CD14-positive monocyte (primary cell): ENCODE measurements at regions not wholly inside any gene's neighbourhood (a gene's known extent, or its start where the extent isn't known, plus 50 kb on each side); places are given as distances from the start of the nearest gene placed in this dataset.

Source experiments
- DNase-seq, 3 donors: peaks; one replicate each; pipeline ENCODE4 v3.0.0-alpha.2; 2011 to 2022
- H2AFZ ChIP-seq: 2 replicates; pipeline ENCODE4 v1.6.0; 2012; ENCODE audit warnings: mild to moderate bottlenecking, low read depth, low read length, inconsistent platforms; ENCODE audit not compliant: insufficient read depth, poor library complexity, severe bottlenecking
- H3K27ac ChIP-seq, 2 donors: 1 replicate in 1 of 2; 2 replicates in 1 of 2; pipeline ENCODE4 v1.5.1; 2012 to 2013; ENCODE audit warnings: low read length in 2 of 2, control low read depth in 1 of 2, inconsistent platforms in 1 of 2, low read depth in 1 of 2, mild to moderate bottlenecking in 1 of 2
- H3K27me3 ChIP-seq, 2 donors: one replicate each; pipeline versions ENCODE4 v1.6.0 to v1.6.1; 2011 to 2013; ENCODE audit warnings: low read length in 2 of 2; ENCODE audit not compliant: control insufficient read depth in 2 of 2, insufficient read depth in 2 of 2
- H3K36me3 ChIP-seq, 2 donors: replicated peaks in 1 of 2; 1 replicate in 1 of 2; 2 replicates in 1 of 2; pipeline versions ENCODE4 v1.5.1 to v1.6.1; 2012 to 2013; ENCODE audit warnings: low read length in 2 of 2, control low read depth in 1 of 2, inconsistent platforms in 1 of 2, mild to moderate bottlenecking in 1 of 2; ENCODE audit not compliant: insufficient read depth in 2 of 2, control insufficient read depth in 1 of 2
- H3K4me1 ChIP-seq, 2 donors: 1 replicate in 1 of 2; 2 replicates in 1 of 2; pipeline versions ENCODE4 v1.5.1 to v1.6.1; 2012 to 2013; ENCODE audit warnings: low read length in 2 of 2, control low read depth in 1 of 2, inconsistent platforms in 1 of 2, mild to moderate bottlenecking in 1 of 2, moderate library complexity in 1 of 2; ENCODE audit not compliant: insufficient read depth in 2 of 2, control insufficient read depth in 1 of 2
- H3K4me2 ChIP-seq: replicated peaks from 2 replicates; pipeline ENCODE3; 2012; ENCODE audit warnings: low read length, moderate library complexity, mild to moderate bottlenecking; ENCODE audit not compliant: poor library complexity, severe bottlenecking; ENCODE audit errors: extremely low read depth
- H3K4me3 ChIP-seq, 3 experiments: fragments of 200-600 bp in 1 of 3; sonication (generic) in 1 of 3; replicated peaks in 1 of 3; 1 replicate in 2 of 3; 2 replicates in 1 of 3; pipeline ENCODE4 v1.5.1; 2011 to 2013; ENCODE audit warnings: low read length in 3 of 3, mild to moderate bottlenecking in 3 of 3, control low read depth in 2 of 3, low read depth in 2 of 3, inconsistent platforms in 1 of 3, moderate library complexity in 1 of 3
- H3K79me2 ChIP-seq: 2 replicates; pipeline ENCODE4 v1.6.0; 2012; ENCODE audit warnings: mild to moderate bottlenecking, control low read depth, inconsistent platforms, low read length, moderate library complexity; ENCODE audit not compliant: insufficient read depth
- H3K9ac ChIP-seq: 2 replicates; pipeline ENCODE4 v1.6.0; 2017; ENCODE audit warnings: low read length, mild to moderate bottlenecking; ENCODE audit not compliant: insufficient read depth, poor library complexity, severe bottlenecking
- H3K9me3 ChIP-seq, 2 donors: replicated peaks in 1 of 2; 1 replicate in 1 of 2; 2 replicates in 1 of 2; pipeline versions ENCODE4 v1.5.1 to v1.6.1; 2012 to 2013; ENCODE audit warnings: low read length in 2 of 2, control low read depth in 1 of 2; ENCODE audit not compliant: control insufficient read depth in 1 of 2, insufficient read depth in 1 of 2
- H4K20me1 ChIP-seq: 2 replicates; pipeline ENCODE4 v1.6.0; 2012; ENCODE audit warnings: mild to moderate bottlenecking, low read length, control low read depth, moderate library complexity; ENCODE audit not compliant: insufficient read depth
- H3K27ac Mint-ChIP-seq, 7 donors: one replicate each; pipeline ENCODE4 v1.8.0; 2020; ENCODE audit warnings: mild to moderate bottlenecking in 7 of 7, mixed read lengths in 7 of 7, moderate library complexity in 6 of 7, inconsistent platforms in 2 of 7
- H3K27me3 Mint-ChIP-seq, 3 donors: one replicate each; pipeline ENCODE4 v1.8.0; 2021 to 2022; ENCODE audit warnings: low read depth in 3 of 3, mild to moderate bottlenecking in 3 of 3, mixed read lengths in 3 of 3, moderate library complexity in 3 of 3, inconsistent platforms in 1 of 3
- H3K36me3 Mint-ChIP-seq, 2 donors: one replicate each; pipeline ENCODE4 v1.8.0; 2020; ENCODE audit warnings: mixed read lengths in 2 of 2, inconsistent platforms in 1 of 2, mild to moderate bottlenecking in 1 of 2
- H3K4me1 Mint-ChIP-seq: one replicate; pipeline ENCODE4 v1.8.0; 2020; ENCODE audit warnings: mild to moderate bottlenecking, mixed read lengths
- H3K4me3 Mint-ChIP-seq, 2 donors: one replicate each; pipeline ENCODE4 v1.8.0; 2020; ENCODE audit warnings: mild to moderate bottlenecking in 2 of 2, mixed read lengths in 2 of 2, moderate library complexity in 1 of 2
- H3K9me3 Mint-ChIP-seq, 7 donors: one replicate each; pipeline ENCODE4 v1.8.0; 2020 to 2022; ENCODE audit warnings: mixed read lengths in 7 of 7, mild to moderate bottlenecking in 6 of 7, moderate library complexity in 6 of 7, inconsistent platforms in 2 of 7
- WGBS: methylation state at CpG from one replicate; pipeline ENCODE4 v1.1.5; 2013; ENCODE audit warnings: missing lambda C conversion rate; ENCODE audit not compliant: insufficient coverage; 5-methylcytosine and 5-hydroxymethylcytosine counted together
- intact Hi-C, 2 donors: fragments of 100-400 bp; cut with micrococcal nuclease; formaldehyde crosslinking; loops; one replicate each; pipeline versions ENCODE4 v1.15.0 to v1.15.1; 2023
- TF ChIP-seq, protein P1 (sequence below): fragments of 200-600 bp; IDR thresholded peaks from one replicate; pipeline ENCODE4 v1.8.0; 2022; ENCODE audit warnings: antibody characterized with exemption, mild to moderate bottlenecking

DNA sequence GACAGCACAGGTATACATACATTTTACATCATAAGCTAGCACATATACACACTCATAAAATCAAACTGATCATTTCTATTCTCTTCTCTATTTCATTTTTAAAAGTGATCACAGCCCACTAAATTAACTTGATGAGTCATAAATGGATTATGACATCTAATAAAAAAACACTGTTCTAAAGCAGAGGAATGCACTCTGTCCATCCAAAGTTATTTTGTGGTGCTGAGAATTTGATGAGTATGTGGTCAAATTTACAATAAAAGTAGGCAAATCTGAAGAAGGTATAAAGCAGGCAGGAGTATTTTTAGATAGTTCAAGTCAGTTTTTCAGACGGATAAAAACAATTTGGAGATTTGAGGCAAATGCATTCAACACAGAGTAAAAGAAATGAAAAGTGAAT is 104.4 kb downstream of the NOL4 start:
- Histone ChIP-seq H3K4me3 (no peak overlapping the region), H3K4me1 (no peaks in the 10 kb centered on the region), H2AFZ (no peak overlapping the region), H3K36me3 (no peaks in the 10 kb centered on the region), H4K20me1 (no peaks in the 10 kb centered on the region), H3K27me3 (no peaks in the 10 kb centered on the region), H3K4me2 (no peak overlapping the region), H3K79me2 (no peaks in the 10 kb centered on the region), H3K9me3 (no peaks in the 10 kb centered on the region), H3K9ac (no peak overlapping the region), H3K27ac (no peak overlapping the region)
- peaks cover 0 to 5% (median 0%) of the 10 kb centered on the region in 3 donors for H3K27me3 Mint-ChIP-seq
- H3K36me3 Mint-ChIP-seq: no peaks in the 10 kb centered on the region
- no CpG with 5 or more reads among the region's 1 CpG for WGBS
- H3K4me1 Mint-ChIP-seq: no peaks in the 10 kb centered on the region
- TF ChIP-seq, protein P1, sequence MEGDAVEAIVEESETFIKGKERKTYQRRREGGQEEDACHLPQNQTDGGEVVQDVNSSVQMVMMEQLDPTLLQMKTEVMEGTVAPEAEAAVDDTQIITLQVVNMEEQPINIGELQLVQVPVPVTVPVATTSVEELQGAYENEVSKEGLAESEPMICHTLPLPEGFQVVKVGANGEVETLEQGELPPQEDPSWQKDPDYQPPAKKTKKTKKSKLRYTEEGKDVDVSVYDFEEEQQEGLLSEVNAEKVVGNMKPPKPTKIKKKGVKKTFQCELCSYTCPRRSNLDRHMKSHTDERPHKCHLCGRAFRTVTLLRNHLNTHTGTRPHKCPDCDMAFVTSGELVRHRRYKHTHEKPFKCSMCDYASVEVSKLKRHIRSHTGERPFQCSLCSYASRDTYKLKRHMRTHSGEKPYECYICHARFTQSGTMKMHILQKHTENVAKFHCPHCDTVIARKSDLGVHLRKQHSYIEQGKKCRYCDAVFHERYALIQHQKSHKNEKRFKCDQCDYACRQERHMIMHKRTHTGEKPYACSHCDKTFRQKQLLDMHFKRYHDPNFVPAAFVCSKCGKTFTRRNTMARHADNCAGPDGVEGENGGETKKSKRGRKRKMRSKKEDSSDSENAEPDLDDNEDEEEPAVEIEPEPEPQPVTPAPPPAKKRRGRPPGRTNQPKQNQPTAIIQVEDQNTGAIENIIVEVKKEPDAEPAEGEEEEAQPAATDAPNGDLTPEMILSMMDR: no peak
- H3K4me3 Mint-ChIP-seq: no peak overlapping the region
- no peaks in the 10 kb centered on the region for H3K9me3 Mint-ChIP-seq
- no peak for DNase-seq
- intact Hi-C loops: no loop called here
- H3K27ac Mint-ChIP-seq: no peak overlapping the region

DNA sequence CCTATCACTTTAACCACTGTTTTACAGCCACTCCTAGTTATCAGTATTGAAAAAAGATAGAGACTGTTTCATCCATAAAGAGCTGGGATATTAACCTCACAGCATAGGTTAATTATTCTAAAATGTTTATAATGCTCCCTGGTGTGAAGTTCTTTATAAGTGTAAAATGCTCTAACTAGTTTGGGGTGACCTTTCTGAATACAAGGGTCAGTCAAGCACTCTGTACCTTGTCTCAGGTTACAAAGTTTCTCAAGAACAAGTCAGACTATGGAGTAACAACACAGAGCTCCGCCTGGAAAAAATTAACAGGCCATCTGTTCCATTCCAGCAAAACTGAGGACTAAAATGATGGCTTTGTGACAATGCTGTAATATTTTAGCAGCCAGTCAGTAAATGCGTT is 107.4 kb downstream of the NOL4 start:
- H3K27me3 ChIP-seq: no peaks in the 10 kb centered on the region
- no peak overlapping the region for H3K27ac ChIP-seq
- no peaks in the 10 kb centered on the region for H3K4me1 ChIP-seq
- TF ChIP-seq, protein P1: no peak
- no peak overlapping the region for H3K4me3 Mint-ChIP-seq
- WGBS: 80% methylated on average over 1 of the region's 2 CpGs
- no peak overlapping the region for H3K9ac ChIP-seq
- DNase-seq: no peak
- no peak overlapping the region for H2AFZ ChIP-seq
- H3K27ac Mint-ChIP-seq: no peak overlapping the region
- no peaks in the 10 kb centered on the region for H3K36me3 Mint-ChIP-seq
- H3K4me1 Mint-ChIP-seq: no peaks in the 10 kb centered on the region
- no peaks in the 10 kb centered on the region for H3K36me3 ChIP-seq
- H3K4me3 ChIP-seq: no peak overlapping the region
- H3K9me3 ChIP-seq: no peaks in the 10 kb centered on the region
- H3K4me2 ChIP-seq: no peak overlapping the region
- H3K9me3 Mint-ChIP-seq: no peaks in the 10 kb centered on the region
- H3K27me3 Mint-ChIP-seq: peaks cover 0 to 5% (median 2%) of the 10 kb centered on the region in 3 donors
- intact Hi-C loops: no loop called here
- H4K20me1 ChIP-seq: no peaks in the 10 kb centered on the region
- no peaks in the 10 kb centered on the region for H3K79me2 ChIP-seq
